GM19455 (cell line): ENCODE measurements at regions not wholly inside any gene's neighbourhood (a gene's known extent, or its start where the extent isn't known, plus 50 kb on each side); places are given as distances from the start of the nearest gene placed in this dataset.
"Not testable (repeated sequence)": the region's sequence is repeated elsewhere in the genome, so short reads cannot be mapped to it uniquely, and the experiment has no call there.

Experiments used
- ATAC-seq: cut with Tn5 transposase; IDR thresholded peaks from one replicate; pipeline ENCODE4 v1.9.1; 2021; ENCODE audit not compliant: unreplicated experiment

DNA sequence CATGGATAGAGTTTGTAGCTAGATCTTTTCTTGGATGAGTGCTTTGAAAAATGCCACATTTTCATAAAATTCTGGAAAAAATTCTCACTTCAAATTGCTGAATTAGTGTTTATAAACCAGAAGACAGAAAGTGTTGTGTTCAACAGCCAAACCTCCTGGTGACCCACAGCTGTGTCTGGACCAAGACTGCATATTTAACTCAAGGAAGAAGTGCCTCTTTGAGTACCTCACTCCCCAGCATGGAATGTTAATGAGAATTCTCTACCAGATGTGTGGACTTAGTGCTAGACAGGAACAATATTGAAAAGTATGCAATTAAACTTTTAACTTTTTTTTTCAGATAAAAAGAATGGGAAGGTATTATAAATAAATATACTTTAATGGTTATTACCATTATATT lies 609.3 kb downstream of the COL12A1 start:
- ATAC-seq: no peak

DNA sequence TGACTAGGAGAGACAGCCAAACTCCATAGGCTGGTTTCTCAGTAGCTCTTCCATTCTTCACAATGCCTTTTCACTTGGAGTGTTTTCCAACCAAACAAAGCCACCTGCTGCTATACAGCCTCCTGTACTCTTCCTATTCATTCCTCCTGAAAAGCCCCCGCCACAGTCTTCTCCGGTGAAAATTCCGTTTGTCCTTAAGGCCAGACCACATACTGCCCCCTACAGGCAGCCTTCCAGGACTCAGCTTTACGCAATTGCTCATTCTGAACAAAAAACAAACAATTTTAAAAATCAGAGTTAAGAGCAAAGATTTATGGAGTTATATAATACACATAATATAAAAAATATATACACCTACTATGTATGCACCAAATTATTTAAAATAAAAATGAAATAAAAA lies 611.5 kb downstream of the COL12A1 start:
- ATAC-seq: not testable (repeated sequence)

DNA sequence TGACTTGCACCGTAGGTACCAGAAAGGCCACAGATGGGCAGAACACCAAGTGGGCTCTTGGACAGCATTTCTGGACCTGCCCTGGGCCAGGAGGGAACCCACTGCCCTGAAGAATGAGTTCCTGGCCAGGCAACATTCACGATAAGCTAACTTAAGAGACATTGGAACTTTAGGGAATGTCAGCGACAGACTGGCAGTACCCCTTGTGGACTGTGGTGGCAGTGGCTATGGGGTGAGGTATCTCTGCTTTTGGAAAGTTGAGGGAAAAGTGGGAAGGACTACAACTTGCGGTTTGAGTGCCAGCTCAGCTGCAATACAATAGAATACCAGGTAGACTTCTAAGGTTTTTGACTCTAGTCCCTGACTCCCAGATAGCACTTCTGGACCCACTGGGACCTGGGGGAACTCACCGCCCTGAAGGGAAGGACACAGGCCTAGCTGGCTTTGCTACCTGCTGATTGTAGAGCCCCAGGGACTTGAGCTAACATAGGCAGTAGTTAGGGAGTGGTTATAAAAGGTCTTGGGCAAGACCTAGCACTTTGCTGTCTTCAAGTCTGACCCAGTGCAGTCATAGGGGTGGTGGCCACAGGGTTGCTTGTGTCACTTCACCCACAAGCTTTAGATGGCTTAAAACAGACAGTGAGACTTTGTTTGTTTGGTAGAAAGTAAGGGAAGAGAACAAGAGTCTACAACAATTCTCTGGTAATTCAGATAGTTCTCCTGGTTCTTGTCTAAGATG lies 617.6 kb downstream of the COL12A1 start:
- no peak for ATAC-seq

DNA sequence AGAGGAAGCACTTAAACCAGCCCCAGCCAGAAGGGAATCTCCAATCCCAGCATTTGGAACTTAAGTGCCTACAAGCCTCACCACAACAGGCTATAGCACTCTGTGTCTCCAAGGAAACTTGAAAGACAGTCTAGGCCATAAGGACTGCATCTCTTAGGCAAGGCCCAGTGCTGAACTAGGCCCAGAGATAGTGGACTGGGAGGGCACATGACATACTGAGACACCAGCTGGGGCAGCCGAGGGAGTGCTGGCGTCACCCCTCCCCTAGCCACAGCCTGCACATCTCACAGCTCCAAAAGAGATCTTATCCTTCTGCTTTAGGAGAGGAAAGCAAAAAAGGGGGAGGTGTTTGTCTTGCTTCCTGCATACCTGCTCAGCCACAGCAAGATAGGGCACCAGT lies 618.5 kb downstream of the COL12A1 start:
- ATAC-seq: no peak

DNA sequence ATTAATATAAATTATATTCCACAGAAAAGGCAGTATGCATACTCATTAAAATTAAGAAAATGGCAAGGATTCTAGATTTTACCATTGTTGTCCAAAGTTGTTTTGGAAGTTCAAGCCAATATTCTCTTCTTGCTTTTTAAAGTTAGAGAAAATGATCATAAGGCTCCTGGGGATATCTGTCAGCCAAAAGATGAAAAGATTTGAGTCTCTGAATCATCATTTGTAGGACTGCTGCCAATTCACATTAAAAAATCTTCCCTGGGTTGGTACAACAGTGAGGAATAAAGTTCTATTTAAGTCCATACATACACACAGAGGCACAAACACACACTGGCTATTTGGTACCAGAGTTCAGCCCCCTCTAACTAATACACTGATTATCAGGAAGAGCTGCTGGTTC lies 620.1 kb downstream of the COL12A1 start:
- ATAC-seq: no peak

DNA sequence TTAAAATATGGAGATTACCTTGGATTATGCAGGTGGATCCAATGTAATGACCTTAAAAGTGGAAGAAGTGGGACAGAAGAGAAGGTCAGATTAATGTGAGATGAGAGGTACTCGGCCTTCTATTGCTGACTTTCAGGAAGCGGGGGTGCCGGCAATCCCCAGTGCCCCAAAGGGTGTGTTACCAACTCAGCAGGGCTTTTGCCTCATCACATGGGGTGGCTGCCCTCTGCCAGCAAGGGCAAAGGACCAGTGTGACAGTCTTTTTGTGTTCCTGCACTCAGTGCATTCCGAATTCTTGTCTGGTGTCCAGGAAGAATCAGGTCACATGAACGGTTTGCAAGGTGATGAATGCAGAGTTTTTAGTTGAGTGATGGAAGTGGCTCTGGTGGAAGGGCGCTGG lies 624.2 kb downstream of the COL12A1 start:
- ATAC-seq: no peak

DNA sequence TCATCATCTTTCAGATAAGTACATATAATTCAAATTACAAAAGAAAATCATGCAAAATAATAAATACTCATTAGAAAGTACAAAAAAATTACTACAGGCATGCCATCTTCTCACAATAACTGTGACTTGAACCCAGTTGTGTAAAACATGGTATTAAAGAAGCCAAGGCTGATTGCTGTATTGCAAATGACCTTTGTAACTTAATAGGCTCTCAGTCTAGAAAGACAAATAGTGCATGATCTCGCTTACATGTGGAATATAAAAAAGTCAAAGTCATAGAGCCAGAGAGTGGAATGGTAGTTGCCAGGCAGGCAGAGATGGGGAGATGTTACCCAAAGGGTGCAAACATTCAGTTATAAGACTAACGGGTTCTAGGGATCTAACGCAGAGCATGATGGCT lies 626.1 kb downstream of the COL12A1 start:
- no peak for ATAC-seq

DNA sequence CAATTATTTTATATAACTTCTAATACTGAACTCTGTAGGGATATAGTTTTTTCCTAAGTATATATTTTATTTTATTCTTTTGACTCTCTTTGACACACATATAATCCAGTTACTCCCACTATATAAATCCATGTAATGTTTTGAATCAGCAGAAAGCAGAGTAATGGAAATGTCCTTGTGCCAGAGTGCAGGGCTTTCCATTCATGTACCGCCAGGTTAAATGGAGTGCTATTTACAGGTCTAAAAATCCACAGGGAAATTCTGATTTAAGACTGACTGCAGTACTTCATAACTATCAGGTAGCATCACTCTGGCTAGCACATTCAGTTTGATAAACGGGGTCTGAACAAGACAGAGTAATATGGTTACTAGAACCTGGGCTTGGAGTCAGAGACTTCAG lies 626.8 kb downstream of the COL12A1 start:
- no peak for ATAC-seq

DNA sequence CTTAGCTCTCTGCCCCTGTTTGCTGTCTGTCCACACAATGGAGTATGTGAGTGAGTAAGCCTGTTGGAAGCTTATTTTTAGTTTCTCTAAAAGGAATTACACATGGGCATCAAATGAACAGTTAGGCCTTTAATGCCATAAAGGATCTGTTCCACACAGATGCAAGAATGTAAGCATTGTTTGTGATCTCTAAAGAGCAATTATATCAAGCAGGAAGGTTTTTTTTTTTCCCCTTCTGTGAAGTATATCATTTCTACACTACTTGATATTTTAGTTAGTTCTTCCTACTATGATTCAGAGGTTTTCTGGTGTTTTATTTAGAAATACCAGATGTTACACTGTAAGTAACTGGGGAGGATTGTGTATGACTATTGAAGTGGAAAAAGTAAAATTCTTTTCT lies 627.5 kb downstream of the COL12A1 start:
- no peak for ATAC-seq

DNA sequence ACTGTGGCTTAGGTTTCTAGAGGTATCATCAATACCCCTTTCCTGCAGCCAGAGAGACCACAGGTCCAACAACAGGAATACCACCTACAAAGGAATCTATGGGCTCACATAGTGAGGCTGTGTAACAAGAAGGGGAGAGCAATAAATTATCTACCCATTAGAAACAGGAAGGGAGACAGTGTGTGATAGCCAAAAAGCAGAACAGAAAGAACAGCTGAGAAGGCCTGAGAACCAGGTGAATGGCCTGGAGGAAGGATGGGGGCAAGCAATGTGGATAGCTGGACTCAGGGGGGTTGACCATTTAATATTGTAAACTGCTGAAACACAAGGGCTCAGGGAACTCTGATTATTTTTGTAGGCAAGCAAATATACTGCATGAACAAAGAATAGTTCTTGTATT lies 628.2 kb downstream of the COL12A1 start:
- peak; percentile 83 for ATAC-seq

DNA sequence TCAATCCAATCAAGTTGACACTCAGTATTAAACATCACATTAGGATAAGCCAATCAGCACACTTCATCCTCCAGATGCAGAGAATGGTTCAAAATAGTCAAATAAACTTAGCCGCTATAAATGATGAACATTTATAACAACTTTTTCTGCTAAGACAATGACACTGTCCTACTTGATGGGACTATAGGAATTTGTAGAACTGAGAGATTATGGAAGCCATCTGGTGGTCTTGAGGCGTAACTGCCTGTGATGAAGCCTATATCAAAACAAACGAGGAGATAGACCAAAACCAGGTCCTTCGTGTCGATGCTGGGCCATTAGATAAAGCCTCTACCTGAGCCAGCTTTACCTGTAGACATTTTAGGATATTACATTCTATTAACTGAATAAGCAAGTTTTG lies 631.1 kb downstream of the COL12A1 start:
- ATAC-seq: no peak

DNA sequence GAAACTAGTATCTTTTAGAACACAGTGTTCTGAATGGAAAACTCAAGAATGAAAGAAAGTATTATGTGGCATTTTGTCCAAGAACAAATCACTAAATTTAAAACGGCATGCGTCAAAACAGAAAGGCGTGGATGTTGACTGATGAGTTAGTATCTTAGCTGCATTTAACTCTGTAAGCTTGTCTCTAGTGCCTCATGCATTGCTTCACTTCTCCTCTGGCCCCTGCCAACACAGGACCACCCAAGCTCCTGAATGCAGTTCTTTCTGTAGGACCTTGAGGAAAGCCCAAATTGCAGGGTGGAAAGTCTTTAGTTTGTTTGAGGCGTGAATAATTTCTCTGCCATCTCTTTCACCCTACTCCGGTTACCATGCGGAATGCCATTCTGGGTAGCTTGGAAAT lies 632.2 kb downstream of the COL12A1 start:
- no peak for ATAC-seq

DNA sequence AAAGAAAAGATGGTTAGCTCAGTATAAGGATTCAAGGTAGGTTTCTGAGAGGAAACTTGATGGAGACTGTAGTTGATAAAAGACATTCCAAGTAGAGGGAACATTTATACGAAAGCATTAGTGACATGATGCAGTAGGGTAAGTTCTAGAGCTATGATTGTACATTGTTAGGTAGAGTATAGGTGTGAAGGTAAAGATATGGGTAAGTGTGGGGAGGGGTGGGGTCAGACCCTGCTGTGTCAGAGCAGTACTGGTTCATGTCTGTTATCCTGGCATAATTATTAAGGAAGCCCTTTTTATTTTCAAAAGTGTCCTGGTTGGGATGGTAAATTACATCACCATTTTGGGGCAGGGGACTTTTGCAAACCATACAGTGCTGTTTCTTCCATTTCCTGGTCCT lies 635.8 kb downstream of the COL12A1 start:
- no peak for ATAC-seq

DNA sequence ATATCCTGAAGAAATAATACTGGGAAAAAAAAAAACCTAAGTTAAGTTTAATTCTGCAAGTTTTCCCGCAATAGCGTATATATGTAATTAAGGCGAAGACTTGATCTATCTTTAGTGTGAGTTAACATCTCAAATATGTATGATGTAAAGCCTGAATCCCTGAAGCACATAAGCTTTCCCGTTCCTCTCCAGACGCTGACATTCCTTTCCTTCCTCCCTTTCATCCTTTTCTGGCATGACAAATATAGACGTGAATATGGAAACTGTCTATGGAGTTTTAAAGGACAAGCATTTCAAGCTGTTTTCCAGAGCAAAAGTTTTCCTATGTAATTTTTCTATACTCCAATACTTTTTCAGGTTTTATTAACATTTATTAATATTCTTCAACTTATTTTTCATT lies 637.0 kb downstream of the COL12A1 start:
- no peak for ATAC-seq

DNA sequence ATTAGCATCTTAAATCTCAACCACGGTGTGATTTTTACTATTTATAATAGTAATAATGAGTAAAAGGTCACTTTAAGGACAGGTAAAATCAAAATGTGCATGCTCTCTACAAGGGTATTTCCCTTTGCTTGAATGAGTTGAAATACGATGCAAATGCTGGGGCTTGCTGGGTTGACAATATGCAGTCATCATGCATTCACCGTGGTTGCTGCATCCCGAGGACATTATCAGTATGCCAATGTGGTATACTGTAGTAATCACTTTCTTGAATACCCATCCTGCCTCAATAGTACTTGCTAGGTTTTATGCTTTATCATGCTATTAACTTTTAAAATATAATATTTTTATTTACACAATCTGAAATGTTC lies 637.9 kb downstream of the COL12A1 start:
- ATAC-seq: not testable (repeated sequence)

DNA sequence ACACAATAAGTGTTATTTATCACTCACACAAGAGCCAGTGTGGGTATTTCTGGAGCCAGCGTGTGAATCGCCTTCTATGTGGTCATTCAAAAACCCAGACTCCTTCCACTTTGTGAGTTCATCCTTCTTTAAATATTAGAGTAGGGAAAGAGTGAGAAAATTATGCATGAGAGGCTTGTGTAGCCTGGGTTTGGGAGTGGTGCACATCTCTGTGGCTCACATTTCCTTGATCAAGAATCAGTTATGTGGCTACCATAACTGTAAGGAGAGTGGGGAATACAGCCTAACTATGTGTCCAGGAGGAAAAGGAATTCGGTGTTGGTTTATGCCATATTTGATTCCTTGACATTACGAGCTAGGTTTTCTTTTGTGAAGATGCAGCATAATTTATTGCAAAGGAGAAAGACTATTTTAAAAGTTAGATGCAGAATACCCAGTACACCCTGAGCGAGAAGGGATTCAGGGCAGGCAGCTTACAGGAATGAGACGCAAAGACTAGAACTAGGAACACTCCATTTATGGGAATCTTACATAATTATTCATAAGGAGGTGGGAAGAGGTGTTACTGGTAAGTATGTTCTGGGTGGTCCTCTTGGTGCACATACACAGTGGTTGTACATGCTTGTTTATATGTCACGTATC lies 638.5 kb downstream of the COL12A1 start:
- no peak for ATAC-seq

DNA sequence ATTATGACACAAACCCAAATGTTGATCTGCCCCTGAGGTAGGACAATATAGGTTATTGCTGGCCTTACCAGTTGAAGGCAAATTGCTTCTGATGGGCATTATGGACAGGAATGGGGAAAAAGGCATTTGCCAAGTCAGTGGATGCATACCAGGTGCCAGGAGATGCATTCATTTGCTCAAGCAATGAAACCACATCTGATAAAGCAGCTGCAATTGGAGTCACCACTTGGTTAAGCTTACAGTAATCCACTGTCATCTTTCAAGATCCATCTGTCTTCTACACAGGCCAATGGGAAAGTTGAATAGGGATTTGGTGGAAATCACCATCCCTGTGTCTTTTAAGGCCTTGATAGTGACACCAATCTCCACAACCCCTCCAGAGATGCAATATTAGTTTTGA lies 648.6 kb downstream of the COL12A1 start:
- ATAC-seq: no peak

DNA sequence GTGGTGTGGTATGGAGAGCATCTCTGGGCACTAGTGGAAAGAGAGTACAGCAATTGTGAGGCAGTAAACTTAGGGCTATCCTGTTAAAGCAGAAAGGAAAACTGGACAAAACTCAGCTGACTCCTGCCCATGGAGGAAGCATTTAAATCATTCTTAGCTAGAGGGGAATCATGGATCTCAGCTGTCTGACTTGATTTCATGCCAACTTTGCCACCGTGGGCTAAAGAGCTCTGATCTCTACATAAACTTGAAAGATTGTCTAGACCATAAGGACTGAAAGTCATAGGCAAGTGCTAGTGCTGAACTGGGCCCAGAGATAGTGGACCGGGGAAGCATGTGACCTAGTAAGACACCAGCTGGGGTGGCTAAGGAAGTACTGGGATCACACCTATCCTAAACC lies 651.8 kb downstream of the COL12A1 start:
- ATAC-seq: no peak

DNA sequence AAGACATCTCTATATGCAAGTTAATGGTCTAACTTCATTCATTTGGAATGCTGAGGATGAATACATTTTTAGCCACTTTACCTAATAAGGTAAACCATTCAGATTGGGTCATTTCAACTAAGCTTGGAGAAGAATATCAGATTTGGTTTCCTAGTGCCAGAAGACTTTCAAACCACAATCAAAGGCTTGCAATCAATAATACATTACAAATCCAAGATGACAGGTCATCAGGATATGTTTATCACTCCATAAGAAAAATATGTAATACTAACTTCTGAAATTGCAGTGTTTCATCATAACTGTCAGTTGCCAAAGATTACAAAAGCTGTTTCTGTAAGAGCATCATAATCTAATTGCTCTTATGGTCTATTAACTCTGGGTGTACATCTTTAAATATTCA lies 654.0 kb downstream of the COL12A1 start:
- no peak for ATAC-seq

DNA sequence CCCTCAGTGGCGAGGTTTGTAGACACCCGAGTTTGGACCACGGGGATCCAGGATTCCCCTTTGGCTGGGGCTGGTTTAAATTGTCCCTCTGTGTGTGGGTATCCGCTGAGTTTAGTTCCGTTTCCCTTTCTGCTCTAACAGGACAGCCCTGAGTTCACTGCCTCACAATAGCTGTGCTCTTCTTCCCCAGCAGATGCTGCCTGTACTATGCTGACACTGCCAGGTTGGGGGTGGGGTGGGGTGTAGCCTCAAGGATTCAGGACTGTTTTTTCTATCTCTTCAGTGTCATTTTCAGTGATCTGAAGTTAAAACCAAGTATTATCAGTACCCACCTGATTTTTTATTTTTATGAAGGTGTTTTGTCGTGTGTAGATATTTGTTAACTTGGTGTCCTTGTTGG lies 655.0 kb downstream of the COL12A1 start:
- ATAC-seq: no peak

DNA sequence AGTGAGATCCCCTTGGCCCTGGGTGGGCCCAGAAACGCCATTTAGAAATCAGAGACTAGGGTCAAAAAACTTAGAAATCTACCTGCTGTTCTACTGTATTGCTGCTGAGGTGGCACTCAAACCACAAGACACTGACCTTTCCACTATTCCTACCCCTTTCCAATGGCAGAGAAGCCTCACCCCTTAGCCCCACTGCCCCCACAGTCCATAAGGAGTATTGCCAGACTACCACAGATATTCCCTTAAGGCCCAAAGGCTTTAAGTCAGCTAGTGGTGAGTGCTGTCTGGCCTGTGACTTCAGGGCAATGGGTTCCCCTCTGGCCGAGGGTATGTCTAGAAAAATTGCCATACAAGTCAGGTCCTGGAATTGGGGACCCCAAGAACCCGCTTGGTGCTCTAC lies 656.1 kb downstream of the COL12A1 start:
- no peak for ATAC-seq

DNA sequence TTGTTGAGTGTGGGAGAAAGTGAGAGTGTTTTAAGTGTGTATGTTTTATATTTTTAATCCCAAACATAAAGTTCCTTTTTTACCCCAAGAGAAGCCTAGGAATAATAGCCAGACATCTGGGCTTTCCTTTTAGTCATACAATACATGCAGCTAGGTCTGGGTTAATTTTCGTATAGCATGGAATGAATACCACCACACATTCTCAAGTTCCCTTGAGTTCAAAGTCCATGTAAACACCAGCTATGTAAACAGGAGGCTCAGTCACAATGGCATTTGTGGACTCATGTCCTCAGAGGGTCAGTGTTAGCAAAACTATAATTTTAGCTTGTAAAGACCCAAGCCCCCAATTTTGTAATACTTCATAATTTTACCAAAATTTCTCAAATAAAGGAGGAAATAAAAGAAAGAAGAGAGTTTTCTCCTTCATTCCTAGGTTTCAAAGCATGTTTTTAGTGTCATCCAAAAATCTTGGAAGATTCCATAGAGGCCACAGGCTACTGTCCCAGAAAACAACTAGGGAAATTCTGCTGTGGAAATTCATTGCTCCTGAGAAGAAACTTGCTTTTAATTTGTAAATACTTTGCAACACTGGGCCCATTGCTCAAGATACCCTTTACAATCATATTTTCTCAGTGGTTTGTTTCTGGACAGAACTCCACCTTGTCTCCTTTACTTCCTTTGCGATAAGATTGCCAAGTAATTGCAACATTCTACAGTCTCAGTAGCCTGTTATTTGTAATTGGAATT lies 671.2 kb downstream of the COL12A1 start:
- no peak for ATAC-seq
